OCI-LY3 (cell line): ENCODE measurements at regions not wholly inside any gene's neighbourhood (a gene's known extent, or its start where the extent isn't known, plus 50 kb on each side); places are given as distances from the start of the nearest gene placed in this dataset.

Experiments
- CTCF ChIP-seq: fragments of 200-600, 300-600 bp; sonication (generic); IDR thresholded peaks from 2 replicates; pipeline ENCODE4 v1.5.1; 2014; ENCODE audit warnings: antibody characterized with exemption, low read length, low read depth
- EZH2phosphoT487 ChIP-seq: fragments of 200-600 bp; shearing (Covaris generic); IDR thresholded peaks from 2 replicates; pipeline ENCODE4 v1.6.1; 2018; ENCODE audit warnings: antibody characterized with exemption, mixed run types, low read depth

DNA sequence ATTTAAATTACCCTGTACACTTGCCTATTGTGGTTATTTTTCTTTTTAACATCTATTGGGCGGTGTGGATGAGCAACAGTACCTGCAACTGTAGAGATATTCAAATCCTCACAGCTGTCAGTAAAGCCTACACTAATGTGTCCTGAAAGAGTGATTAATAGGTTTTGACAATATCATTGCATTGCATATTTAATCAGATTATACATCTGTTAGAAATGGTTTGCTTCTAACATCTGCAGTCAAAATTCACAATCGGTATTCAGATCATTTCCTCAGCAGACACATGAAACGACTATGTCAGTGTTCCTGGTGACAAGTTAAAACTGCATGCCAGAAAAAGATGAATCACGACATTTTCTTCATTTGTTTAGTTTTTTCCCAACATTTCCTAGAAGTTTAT, 254.6 kb upstream of the EPHA5 start:
- no peak for TF ChIP-seq CTCF
- TF ChIP-seq EZH2phosphoT487: no peak
